ENCODE measurements at regions not wholly inside any gene's neighbourhood (a gene's known extent, or its start where the extent isn't known, plus 50 kb on each side); places are given as distances from the start of the nearest gene placed in this dataset.
"Not testable (repeated sequence)": the region's sequence is repeated elsewhere in the genome, so short reads cannot be mapped to it uniquely, and the experiment has no call there.

DNA sequence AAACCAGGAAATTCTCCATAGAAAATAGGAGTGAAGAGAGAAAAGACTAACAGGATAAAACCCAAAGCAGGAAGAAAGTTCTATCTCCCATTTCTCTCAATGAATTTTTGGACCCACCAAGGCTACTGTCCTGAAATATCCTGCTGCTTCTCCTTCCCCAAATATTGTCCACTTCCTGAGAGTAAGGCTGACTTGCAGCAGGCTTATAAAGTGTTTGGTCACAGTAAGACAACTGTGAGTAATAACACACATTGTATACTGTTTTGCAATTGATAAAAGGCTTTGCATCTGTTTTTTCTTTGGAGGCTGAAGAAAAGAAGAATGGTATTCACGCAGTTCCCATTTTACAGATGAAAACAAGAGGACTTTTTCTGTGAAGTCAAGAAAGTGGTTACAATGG is 52.8 kb downstream of the FOXD4L6 start:
- H3K4me3 ChIP-seq (ENCODE audit: low read depth in 1 of 2, low read length in 2 of 2); H3K27ac ChIP-seq (ENCODE audit: low read length); H3K36me3 ChIP-seq (ENCODE audit: control insufficient read depth in 1 of 2, insufficient read depth in 2 of 2, low read length in 2 of 2); H3K27me3 ChIP-seq (ENCODE audit: low read depth, low read length); H3K4me1 ChIP-seq (ENCODE audit: control insufficient read depth in 1 of 2, insufficient read depth in 2 of 2, low read length in 2 of 2); H3K9me3 ChIP-seq (ENCODE audit: control insufficient read depth in 1 of 2, low read length in 2 of 2): not testable (repeated sequence)

DNA sequence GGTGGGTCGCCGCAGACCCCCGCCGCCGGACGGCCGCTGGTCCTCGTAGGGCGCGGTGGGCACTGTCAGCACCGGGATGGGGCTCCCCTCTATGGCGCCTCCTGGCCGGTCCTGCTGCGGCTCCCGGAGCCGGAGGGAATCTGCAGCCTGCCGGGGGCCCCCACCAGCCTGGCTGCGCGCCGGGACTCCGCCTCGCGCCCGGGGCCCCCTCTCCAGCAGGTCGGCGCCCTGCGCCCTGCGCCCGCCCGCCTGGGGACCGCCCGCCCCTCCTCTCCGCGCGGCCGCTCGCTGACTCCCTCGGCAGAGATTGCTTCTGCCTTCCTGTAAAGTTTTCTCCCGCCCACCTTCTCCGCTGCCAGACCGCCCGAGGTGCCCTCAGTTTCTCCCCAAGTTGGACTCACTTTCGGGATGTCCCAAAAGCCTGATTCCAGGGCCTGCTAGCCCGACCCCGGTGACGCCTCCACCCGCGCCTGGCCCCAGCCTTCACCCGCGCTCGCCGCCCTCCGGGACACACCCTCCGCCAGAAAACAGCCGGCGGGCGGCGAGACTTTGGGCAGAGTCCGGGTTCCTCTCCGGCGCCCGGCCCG is 54.0 kb downstream of the FOXD4L6 start:
- not testable (repeated sequence) for H3K9me3 ChIP-seq (ENCODE audit: control insufficient read depth in 1 of 2, low read length in 2 of 2); H3K4me1 ChIP-seq (ENCODE audit: control insufficient read depth in 1 of 2, insufficient read depth in 2 of 2, low read length in 2 of 2); H3K27me3 ChIP-seq (ENCODE audit: low read depth, low read length); H3K36me3 ChIP-seq (ENCODE audit: control insufficient read depth in 1 of 2, insufficient read depth in 2 of 2, low read length in 2 of 2); H3K27ac ChIP-seq (ENCODE audit: low read length)
- H3K4me3 ChIP-seq (ENCODE audit: low read depth in 1 of 2, low read length in 2 of 2): peak overlapping the region; percentile 39 to 76

GRCh38 chr9:41073471-41074243 is 54.8 kb downstream of the FOXD4L6 start:
- not testable (repeated sequence) for H3K9me3 ChIP-seq (ENCODE audit: control insufficient read depth in 1 of 2, low read length in 2 of 2); H3K27ac ChIP-seq (ENCODE audit: low read length); H3K27me3 ChIP-seq (ENCODE audit: low read depth, low read length); H3K36me3 ChIP-seq (ENCODE audit: control insufficient read depth in 1 of 2, insufficient read depth in 2 of 2, low read length in 2 of 2); H3K4me1 ChIP-seq (ENCODE audit: control insufficient read depth in 1 of 2, insufficient read depth in 2 of 2, low read length in 2 of 2)
- H3K4me3 ChIP-seq (ENCODE audit: low read depth in 1 of 2, low read length in 2 of 2): peak overlapping the region in 1 of 2 donors; percentile 76

- not testable (repeated sequence) for H3K9me3 ChIP-seq (ENCODE audit: control insufficient read depth in 1 of 2, low read length in 2 of 2); H3K4me3 ChIP-seq (ENCODE audit: low read depth in 1 of 2, low read length in 2 of 2); H3K27me3 ChIP-seq (ENCODE audit: low read depth, low read length); H3K4me1 ChIP-seq (ENCODE audit: control insufficient read depth in 1 of 2, insufficient read depth in 2 of 2, low read length in 2 of 2); H3K36me3 ChIP-seq (ENCODE audit: control insufficient read depth in 1 of 2, insufficient read depth in 2 of 2, low read length in 2 of 2); H3K27ac ChIP-seq (ENCODE audit: low read length)
Measured at GRCh38 chr9:41064125-41064795, 64.2 kb downstream of the FOXD4L6 start.

DNA sequence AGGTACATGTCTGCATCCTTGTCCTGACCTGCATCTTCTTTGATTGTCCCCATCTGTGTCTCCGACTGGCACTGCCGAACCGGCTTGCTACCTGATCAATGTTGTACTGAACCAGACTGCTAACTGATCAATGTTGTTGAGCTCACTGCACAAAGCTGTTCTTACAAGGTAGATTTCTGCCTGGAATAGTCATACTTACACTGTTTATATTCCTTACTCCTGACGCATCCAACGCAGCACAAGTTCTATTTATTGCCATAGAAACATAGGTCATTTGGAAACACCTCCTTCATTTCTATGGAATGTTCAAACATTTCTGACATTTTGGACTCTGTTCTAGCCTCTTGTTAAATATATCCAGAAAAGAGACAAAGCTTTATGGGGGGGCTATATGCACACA is 65.2 kb downstream of the FOXD4L6 start:
- not testable (repeated sequence) for H3K4me1 ChIP-seq (ENCODE audit: control insufficient read depth in 1 of 2, insufficient read depth in 2 of 2, low read length in 2 of 2); H3K4me3 ChIP-seq (ENCODE audit: low read depth in 1 of 2, low read length in 2 of 2); H3K27ac ChIP-seq (ENCODE audit: low read length); H3K27me3 ChIP-seq (ENCODE audit: low read depth, low read length); H3K36me3 ChIP-seq (ENCODE audit: control insufficient read depth in 1 of 2, insufficient read depth in 2 of 2, low read length in 2 of 2); H3K9me3 ChIP-seq (ENCODE audit: control insufficient read depth in 1 of 2, low read length in 2 of 2)

GRCh38 chr9:41059603-41060002 is 68.9 kb downstream of the FOXD4L6 start:
- not testable (repeated sequence) for H3K36me3 ChIP-seq (ENCODE audit: control insufficient read depth in 1 of 2, insufficient read depth in 2 of 2, low read length in 2 of 2); H3K9me3 ChIP-seq (ENCODE audit: control insufficient read depth in 1 of 2, low read length in 2 of 2); H3K4me3 ChIP-seq (ENCODE audit: low read depth in 1 of 2, low read length in 2 of 2); H3K27ac ChIP-seq (ENCODE audit: low read length); H3K4me1 ChIP-seq (ENCODE audit: control insufficient read depth in 1 of 2, insufficient read depth in 2 of 2, low read length in 2 of 2); H3K27me3 ChIP-seq (ENCODE audit: low read depth, low read length)

DNA sequence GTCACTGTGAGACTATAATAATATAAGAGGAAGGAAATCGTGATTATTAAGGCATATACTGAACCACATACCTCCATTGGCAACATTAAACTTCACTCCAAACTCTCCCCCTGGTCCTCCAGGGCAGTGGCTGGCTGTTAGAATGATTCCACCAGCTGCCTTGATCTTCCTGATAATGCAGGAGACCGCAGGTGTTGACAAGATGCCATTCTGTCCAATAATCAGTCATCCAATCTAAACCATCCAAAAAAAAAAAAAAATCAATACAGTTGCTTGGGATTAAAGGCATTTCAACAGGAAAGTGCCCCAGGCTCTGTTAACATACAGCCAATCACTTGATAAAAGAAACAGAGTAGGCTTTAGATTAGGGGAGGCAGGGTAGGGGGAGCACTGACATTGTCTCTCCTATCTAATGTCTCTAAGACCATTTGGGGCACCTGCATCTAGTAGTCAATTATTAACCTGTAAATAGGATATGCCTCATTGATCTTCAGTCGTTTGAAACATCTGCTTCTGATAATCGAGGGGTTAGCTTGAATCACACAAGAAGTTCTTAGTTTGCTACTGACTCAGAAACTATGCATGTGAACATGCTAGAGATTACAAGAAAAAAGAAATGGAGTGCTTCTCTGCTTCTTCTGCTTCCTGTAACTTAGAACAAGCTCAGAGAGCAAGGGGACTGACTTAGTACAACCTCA is 74.7 kb downstream of the FOXD4L6 start:
- not testable (repeated sequence) for H3K4me3 ChIP-seq (ENCODE audit: low read depth in 1 of 2, low read length in 2 of 2); H3K27ac ChIP-seq (ENCODE audit: low read length); H3K27me3 ChIP-seq (ENCODE audit: low read depth, low read length); H3K9me3 ChIP-seq (ENCODE audit: control insufficient read depth in 1 of 2, low read length in 2 of 2); H3K36me3 ChIP-seq (ENCODE audit: control insufficient read depth in 1 of 2, insufficient read depth in 2 of 2, low read length in 2 of 2); H3K4me1 ChIP-seq (ENCODE audit: control insufficient read depth in 1 of 2, insufficient read depth in 2 of 2, low read length in 2 of 2)

DNA sequence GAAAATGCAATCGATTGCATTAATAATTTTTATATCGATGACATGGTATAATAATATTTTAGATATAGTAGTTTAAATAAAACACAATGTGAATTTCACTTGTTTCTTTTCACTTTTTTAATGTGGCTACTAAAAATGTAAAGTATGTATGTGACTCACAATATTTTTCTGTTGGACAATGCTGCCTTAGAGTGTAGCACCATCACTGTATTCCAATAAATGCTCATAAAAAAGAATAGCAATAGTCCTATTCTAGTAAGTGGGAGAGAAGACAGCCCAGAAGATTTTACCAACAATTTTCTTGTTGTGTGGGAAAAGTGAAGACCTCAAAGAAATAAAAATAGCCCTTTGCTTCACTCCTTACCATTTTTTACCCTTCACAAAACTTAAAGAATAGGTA is 79.8 kb downstream of the FOXD4L6 start:
- H3K27ac ChIP-seq (ENCODE audit: low read length); H3K36me3 ChIP-seq (ENCODE audit: control insufficient read depth in 1 of 2, insufficient read depth in 2 of 2, low read length in 2 of 2); H3K27me3 ChIP-seq (ENCODE audit: low read depth, low read length); H3K9me3 ChIP-seq (ENCODE audit: control insufficient read depth in 1 of 2, low read length in 2 of 2); H3K4me1 ChIP-seq (ENCODE audit: control insufficient read depth in 1 of 2, insufficient read depth in 2 of 2, low read length in 2 of 2); H3K4me3 ChIP-seq (ENCODE audit: low read depth in 1 of 2, low read length in 2 of 2): not testable (repeated sequence)

GRCh38 chr9:41047792-41048191 is 80.7 kb downstream of the FOXD4L6 start:
- H3K9me3 ChIP-seq (ENCODE audit: control insufficient read depth in 1 of 2, low read length in 2 of 2); H3K27me3 ChIP-seq (ENCODE audit: low read depth, low read length): not testable (repeated sequence)

GRCh38 chr9:41044930-41045329 is 83.6 kb downstream of the FOXD4L6 start:
- H3K36me3 ChIP-seq (ENCODE audit: control insufficient read depth in 1 of 2, insufficient read depth in 2 of 2, low read length in 2 of 2); H3K4me1 ChIP-seq (ENCODE audit: control insufficient read depth in 1 of 2, insufficient read depth in 2 of 2, low read length in 2 of 2); H3K27ac ChIP-seq (ENCODE audit: low read length); H3K9me3 ChIP-seq (ENCODE audit: control insufficient read depth in 1 of 2, low read length in 2 of 2); H3K4me3 ChIP-seq (ENCODE audit: low read depth in 1 of 2, low read length in 2 of 2); H3K27me3 ChIP-seq (ENCODE audit: low read depth, low read length): not testable (repeated sequence)

More at GRCh38 chr9:41047792-41048191, 80.7 kb downstream of the FOXD4L6 start:
- H3K36me3 ChIP-seq (ENCODE audit: control insufficient read depth in 1 of 2, insufficient read depth in 2 of 2, low read length in 2 of 2); H3K27ac ChIP-seq (ENCODE audit: low read length); H3K4me1 ChIP-seq (ENCODE audit: control insufficient read depth in 1 of 2, insufficient read depth in 2 of 2, low read length in 2 of 2); H3K4me3 ChIP-seq (ENCODE audit: low read depth in 1 of 2, low read length in 2 of 2): not testable (repeated sequence)

- H3K36me3 ChIP-seq (ENCODE audit: control insufficient read depth in 1 of 2, insufficient read depth in 2 of 2, low read length in 2 of 2); H3K9me3 ChIP-seq (ENCODE audit: control insufficient read depth in 1 of 2, low read length in 2 of 2); H3K4me1 ChIP-seq (ENCODE audit: control insufficient read depth in 1 of 2, insufficient read depth in 2 of 2, low read length in 2 of 2); H3K27ac ChIP-seq (ENCODE audit: low read length); H3K27me3 ChIP-seq (ENCODE audit: low read depth, low read length); H3K4me3 ChIP-seq (ENCODE audit: low read depth in 1 of 2, low read length in 2 of 2): not testable (repeated sequence)
Measured at GRCh38 chr9:41043433-41043832, 85.0 kb downstream of the FOXD4L6 start.
